Left ventricle myocardium inferior (tissue), 1 donor: ENCODE measurements at regions not wholly inside any gene's neighbourhood (a gene's known extent, or its start where the extent isn't known, plus 50 kb on each side); places are given as distances from the start of the nearest gene placed in this dataset.

Experiments
- DNase-seq: peaks from one replicate; pipeline ENCODE4 v3.0.0-alpha.2; 2020
- H3K27ac ChIP-seq: fragments of 200-600 bp; replicated peaks from 2 replicates; pipeline ENCODE4 v1.8.0; 2021
- H3K27me3 ChIP-seq: fragments of 200-600 bp; 2 replicates; pipeline ENCODE4 v1.8.0; 2021; ENCODE audit warnings: low read depth
- H3K36me3 ChIP-seq: fragments of 200-600 bp; 2 replicates; pipeline ENCODE4 v1.8.0; 2021
- H3K4me1 ChIP-seq: fragments of 200-600 bp; 2 replicates; pipeline ENCODE4 v1.8.0; 2021
- H3K4me3 ChIP-seq: fragments of 200-600 bp; 2 replicates; pipeline ENCODE4 v1.8.0; 2021; ENCODE audit warnings: mild to moderate bottlenecking, moderate library complexity
- H3K9me3 ChIP-seq: fragments of 200-600 bp; replicated peaks from 2 replicates; pipeline ENCODE4 v1.8.0; 2021
- intact Hi-C: fragments of 100-400 bp; cut with micrococcal nuclease; formaldehyde crosslinking; loops from one replicate; pipeline ENCODE4 v1.11.0; 2022
- TF ChIP-seq, protein P1 (sequence below): fragments of 200-600 bp; IDR thresholded peaks from 2 replicates; pipeline ENCODE4 v1.8.0; 2021; ENCODE audit warnings: antibody characterized with exemption, mild to moderate bottlenecking, borderline replicate concordance
- donor health status: DM: no; HTN: yes; CAD: no; lungs with severe emphysema.

DNA sequence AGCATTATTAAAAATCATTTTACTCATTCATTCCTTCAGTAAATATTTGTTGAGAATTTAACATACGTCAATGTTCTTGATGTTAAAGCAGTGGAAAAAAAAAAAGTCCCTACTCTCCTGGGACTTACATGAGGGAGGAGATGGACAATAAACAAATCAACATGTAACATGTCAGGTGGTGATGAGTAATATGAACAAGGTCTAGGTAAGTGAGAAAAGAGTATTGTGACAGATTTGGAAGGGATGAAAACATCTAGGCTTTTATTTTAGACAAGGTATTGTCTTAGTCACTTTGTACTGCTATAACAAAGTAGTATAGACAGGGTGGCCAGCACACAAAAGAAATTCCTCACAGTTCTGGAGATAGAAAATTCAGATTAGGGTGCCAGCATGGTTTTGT lies 167.2 kb downstream of the FSCB start:
- DNase-seq: no peak
- TF ChIP-seq, protein P1, sequence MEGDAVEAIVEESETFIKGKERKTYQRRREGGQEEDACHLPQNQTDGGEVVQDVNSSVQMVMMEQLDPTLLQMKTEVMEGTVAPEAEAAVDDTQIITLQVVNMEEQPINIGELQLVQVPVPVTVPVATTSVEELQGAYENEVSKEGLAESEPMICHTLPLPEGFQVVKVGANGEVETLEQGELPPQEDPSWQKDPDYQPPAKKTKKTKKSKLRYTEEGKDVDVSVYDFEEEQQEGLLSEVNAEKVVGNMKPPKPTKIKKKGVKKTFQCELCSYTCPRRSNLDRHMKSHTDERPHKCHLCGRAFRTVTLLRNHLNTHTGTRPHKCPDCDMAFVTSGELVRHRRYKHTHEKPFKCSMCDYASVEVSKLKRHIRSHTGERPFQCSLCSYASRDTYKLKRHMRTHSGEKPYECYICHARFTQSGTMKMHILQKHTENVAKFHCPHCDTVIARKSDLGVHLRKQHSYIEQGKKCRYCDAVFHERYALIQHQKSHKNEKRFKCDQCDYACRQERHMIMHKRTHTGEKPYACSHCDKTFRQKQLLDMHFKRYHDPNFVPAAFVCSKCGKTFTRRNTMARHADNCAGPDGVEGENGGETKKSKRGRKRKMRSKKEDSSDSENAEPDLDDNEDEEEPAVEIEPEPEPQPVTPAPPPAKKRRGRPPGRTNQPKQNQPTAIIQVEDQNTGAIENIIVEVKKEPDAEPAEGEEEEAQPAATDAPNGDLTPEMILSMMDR: no peak
- Histone ChIP-seq H3K4me1 (no peaks in the 10 kb centered on the region), H3K36me3 (no peaks in the 10 kb centered on the region), H3K27ac (no peak overlapping the region), H3K9me3 (peaks cover 6% of the 10 kb centered on the region), H3K27me3 (no peaks in the 10 kb centered on the region), H3K4me3 (no peak overlapping the region)
- intact Hi-C loops: no loop called here

DNA sequence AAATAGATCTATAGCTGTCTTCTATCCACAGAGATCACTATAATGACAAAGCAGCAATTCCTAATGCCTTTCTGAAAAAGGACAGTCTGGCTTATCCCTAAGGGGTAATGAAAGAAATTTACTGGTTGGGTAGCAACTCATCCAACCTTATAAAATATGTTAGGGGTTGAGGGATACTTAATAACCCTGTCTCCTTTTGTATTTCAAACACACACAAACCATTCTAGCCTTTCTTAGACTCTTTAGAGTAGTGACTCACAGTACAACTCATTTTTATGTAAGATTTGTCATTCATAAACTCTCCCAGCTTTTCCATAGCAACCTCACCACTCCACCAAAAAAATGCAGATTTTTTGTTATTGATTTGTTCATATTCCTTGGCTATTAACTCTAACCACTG lies 167.9 kb downstream of the FSCB start:
- TF ChIP-seq, protein P1: no peak
- no peak overlapping the region for H3K4me3 ChIP-seq
- H3K36me3 ChIP-seq: no peaks in the 10 kb centered on the region
- intact Hi-C loops: no loop called here
- DNase-seq: no peak
- no peaks in the 10 kb centered on the region for H3K27me3 ChIP-seq
- H3K27ac ChIP-seq: no peak overlapping the region
- H3K4me1 ChIP-seq: no peaks in the 10 kb centered on the region
- H3K9me3 ChIP-seq: no peaks in the 10 kb centered on the region

DNA sequence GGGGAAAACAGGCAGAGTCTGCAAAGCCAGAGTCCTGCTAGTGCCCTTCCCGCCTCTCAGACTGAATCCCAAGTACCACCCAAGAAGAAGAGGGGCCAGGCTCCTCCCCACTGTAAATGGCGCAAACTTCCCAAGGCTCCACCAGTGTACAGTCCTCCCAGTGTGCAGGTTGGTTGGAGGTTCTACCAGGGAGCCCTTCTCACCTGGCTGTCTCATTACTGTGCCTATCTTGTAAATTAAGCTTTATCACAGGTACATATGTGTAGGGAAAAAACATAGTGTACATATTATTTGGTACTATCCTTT lies 189.7 kb downstream of the FSCB start:
- TF ChIP-seq, protein P1: no peak
- H3K27ac ChIP-seq: no peak overlapping the region
- intact Hi-C loops: no loop called here
- DNase-seq: no peak
- no peaks in the 10 kb centered on the region for H3K4me1 ChIP-seq
- H3K36me3 ChIP-seq: no peaks in the 10 kb centered on the region
- H3K27me3 ChIP-seq: no peaks in the 10 kb centered on the region
- H3K9me3 ChIP-seq: peaks cover 23% of the 10 kb centered on the region
- H3K4me3 ChIP-seq: no peak overlapping the region

DNA sequence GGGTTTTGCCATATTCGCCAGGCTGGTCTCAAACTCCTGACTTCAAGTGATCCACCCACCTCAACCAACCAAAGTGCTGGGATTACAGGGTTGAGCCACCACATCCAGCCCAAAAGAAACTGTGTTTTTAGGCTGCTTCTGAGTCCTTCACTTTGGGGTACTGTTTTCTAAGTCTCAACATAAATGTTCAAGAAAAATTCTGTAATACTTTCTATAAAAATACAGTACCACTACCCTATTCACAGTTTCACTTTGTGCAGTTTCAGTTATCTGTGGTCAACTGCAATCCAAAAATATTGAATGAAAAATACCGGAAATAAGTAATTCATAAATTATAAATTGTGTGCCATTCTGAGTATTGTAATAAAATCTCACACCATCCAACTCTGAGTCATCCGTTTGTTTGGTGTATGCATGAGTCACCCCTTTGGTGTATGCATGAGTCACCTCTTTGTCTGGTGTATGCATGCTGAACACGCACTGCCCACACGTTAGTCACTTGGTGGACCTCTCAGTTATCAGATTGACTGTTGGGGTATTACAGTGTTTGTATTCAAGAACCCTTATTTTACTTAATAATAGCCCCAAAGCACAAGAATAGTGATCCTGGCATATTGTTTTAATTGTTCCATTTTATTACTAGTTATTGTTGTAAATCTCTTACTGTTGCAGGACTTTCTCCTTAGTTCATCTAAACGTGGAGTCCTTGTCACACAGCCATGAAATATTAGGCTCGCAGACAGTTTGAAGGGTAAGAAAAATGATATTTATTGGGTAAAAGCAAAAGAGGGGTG lies 190.2 kb downstream of the FSCB start:
- Histone ChIP-seq H3K27ac (no peak overlapping the region), H3K36me3 (no peaks in the 10 kb centered on the region), H3K27me3 (no peaks in the 10 kb centered on the region), H3K4me1 (no peaks in the 10 kb centered on the region), H3K4me3 (no peak overlapping the region), H3K9me3 (peaks cover 23% of the 10 kb centered on the region)
- intact Hi-C loops: no loop called here
- TF ChIP-seq, protein P1: no peak
- DNase-seq: no peak

DNA sequence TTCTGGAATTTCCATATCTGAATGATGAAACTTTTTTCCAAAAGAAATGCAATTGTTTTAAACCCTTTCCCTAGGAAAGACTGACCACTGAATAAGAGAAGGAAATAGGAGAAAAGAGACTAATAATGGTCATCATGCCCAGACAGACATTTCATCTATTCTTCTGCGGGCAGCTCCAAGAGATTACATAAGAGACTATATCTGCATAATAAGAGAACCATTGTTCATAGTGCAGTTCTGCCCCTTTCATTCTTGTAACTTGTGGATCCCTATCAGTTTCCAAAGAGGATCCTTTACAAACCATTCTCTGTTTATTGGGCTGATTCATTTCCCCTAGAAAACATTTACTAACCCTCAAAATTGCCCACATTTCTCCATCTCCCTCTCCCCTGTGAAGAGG lies 197.8 kb downstream of the FSCB start:
- DNase-seq: no peak
- no peaks in the 10 kb centered on the region for H3K27me3 ChIP-seq
- no peaks in the 10 kb centered on the region for H3K36me3 ChIP-seq
- H3K4me1 ChIP-seq: no peaks in the 10 kb centered on the region
- TF ChIP-seq, protein P1: no peak
- H3K4me3 ChIP-seq: no peak overlapping the region
- no peak overlapping the region for H3K27ac ChIP-seq
- intact Hi-C loops: no loop called here
- H3K9me3 ChIP-seq: peaks cover 18% of the 10 kb centered on the region
